GM21515 (cell line): ENCODE measurements at regions not wholly inside any gene's neighbourhood (a gene's known extent, or its start where the extent isn't known, plus 50 kb on each side); places are given as distances from the start of the nearest gene placed in this dataset.

Experiments used
- ATAC-seq: cut with Tn5 transposase; IDR thresholded peaks from one replicate; pipeline ENCODE4 v1.9.1; 2021; ENCODE audit not compliant: unreplicated experiment

- ATAC-seq, result no peak
These were observed 60.6 kb upstream of the CD34 start for GRCh38 chr1:207971331-207972219.

GRCh38 chr1:207970329-207971233, 59.7 kb upstream of the CD34 start:
- no peak for ATAC-seq

- ATAC-seq, result no peak
These were observed 58.6 kb upstream of the CD34 start for GRCh38 chr1:207969528-207969927.

GRCh38 chr1:207968521-207969009, 57.6 kb upstream of the CD34 start:
- no peak for ATAC-seq

DNA sequence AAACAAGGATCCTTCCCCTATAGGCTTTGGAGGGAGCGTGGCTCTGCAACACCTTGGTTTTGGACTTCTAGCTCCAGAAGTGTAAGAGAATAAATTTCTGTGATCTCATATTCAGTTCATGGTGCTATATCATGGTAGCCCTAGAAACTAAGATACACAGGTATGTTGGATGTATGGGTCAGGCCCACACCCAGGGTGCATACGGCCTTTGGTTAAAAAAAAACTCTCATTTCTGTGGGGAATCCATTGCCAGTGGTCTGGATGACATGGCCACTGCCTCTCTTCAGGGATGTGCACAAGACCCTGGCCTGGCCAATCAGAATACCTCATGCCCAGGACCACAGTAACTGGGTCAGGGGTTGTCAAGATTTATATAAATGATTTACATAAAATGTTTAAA, 56.8 kb upstream of the CD34 start:
- no peak for ATAC-seq

DNA sequence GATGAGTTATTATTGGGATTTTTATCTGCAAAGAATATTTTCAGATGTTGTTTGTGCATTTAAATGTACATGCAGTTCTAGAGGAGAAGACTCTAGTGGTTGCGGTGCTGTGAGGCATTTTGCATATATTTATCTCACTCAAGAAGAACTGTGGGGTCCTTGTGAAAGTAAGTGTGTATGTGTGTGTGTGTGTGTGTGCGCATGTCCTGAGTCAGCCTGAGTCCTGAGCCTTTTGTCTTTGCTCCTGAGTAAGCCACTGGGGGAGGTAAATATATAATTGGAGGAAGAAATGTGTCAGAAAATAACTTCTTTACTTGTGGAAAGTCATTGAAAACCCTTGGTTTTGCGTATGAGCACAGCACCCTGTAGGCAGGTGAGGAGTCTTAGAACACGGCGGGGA, 55.6 kb upstream of the CD34 start:
- ATAC-seq, result no peak

GRCh38 chr1:207965392-207966387, 54.8 kb upstream of the CD34 start:
- ATAC-seq, result no peak

GRCh38 chr1:207964195-207964966, 53.5 kb upstream of the CD34 start:
- no peak for ATAC-seq

- peak; percentile 82 for ATAC-seq
These were observed 52.7 kb upstream of the CD34 start for GRCh38 chr1:207963427-207964194.

- peak; percentile 27 for ATAC-seq
These were observed 51.9 kb upstream of the CD34 start for GRCh38 chr1:207962716-207963426.
